ENCODE measurements at regions not wholly inside any gene's neighbourhood (a gene's known extent, or its start where the extent isn't known, plus 50 kb on each side); places are given as distances from the start of the nearest gene placed in this dataset.
A peak's percentile ranks its signal among the peaks of the same experiment; 100 is the strongest.
"Not testable (repeated sequence)": the region's sequence is repeated elsewhere in the genome, so short reads cannot be mapped to it uniquely, and the experiment has no call there.

GRCh38 chr11:39345834-39346442 is 2113.5 kb downstream of the LRRC4C start:
- Mint-ChIP-seq H3K36me3 (ENCODE audit: low read depth) (no peaks in the 10 kb centered on the region), H3K4me3 (no peak overlapping the region), H3K27ac (peak overlapping the region; percentile 74), H3K4me1 (peaks cover 10% of the 10 kb centered on the region), H3K9me3 (peaks cover 1% of the 10 kb centered on the region), H3K27me3 (ENCODE audit: low read depth, poor library complexity) (no peaks in the 10 kb centered on the region)
- no peak for DNase-seq
- no peak for TF ChIP-seq CTCF (IDR thresholded peaks at IDR 0.05)

GRCh38 chr11:39341461-39341860 is 2118.0 kb downstream of the LRRC4C start:
- DNase-seq: no peak
- no peak overlapping the region for H3K27ac Mint-ChIP-seq
- H3K36me3 Mint-ChIP-seq (ENCODE audit: low read depth): peaks cover 5% of the 10 kb centered on the region
- H3K9me3 Mint-ChIP-seq: peaks cover 41% of the 10 kb centered on the region
- TF ChIP-seq CTCF (IDR thresholded peaks at IDR 0.05): no peak
- H3K4me1 Mint-ChIP-seq: peaks cover 10% of the 10 kb centered on the region
- H3K27me3 Mint-ChIP-seq (ENCODE audit: low read depth, poor library complexity): peaks cover 4% of the 10 kb centered on the region
- H3K4me3 Mint-ChIP-seq: no peak overlapping the region

GRCh38 chr11:39333006-39333405 is 2126.4 kb downstream of the LRRC4C start:
- not testable (repeated sequence) for H3K36me3 Mint-ChIP-seq (ENCODE audit: low read depth); H3K27ac Mint-ChIP-seq; H3K27me3 Mint-ChIP-seq (ENCODE audit: low read depth, poor library complexity); DNase-seq; H3K4me3 Mint-ChIP-seq; H3K4me1 Mint-ChIP-seq
- H3K9me3 Mint-ChIP-seq: peaks cover 26% of the 10 kb centered on the region

- H3K27ac Mint-ChIP-seq: no peak overlapping the region
- H3K27me3 Mint-ChIP-seq (ENCODE audit: low read depth, poor library complexity): peaks cover 2% of the 10 kb centered on the region
- no peaks in the 10 kb centered on the region for H3K36me3 Mint-ChIP-seq (ENCODE audit: low read depth)
- no peak overlapping the region for H3K4me3 Mint-ChIP-seq
- peaks cover 11% of the 10 kb centered on the region for H3K9me3 Mint-ChIP-seq
- TF ChIP-seq CTCF (IDR thresholded peaks at IDR 0.05): no peak
- DNase-seq: no peak
- no peaks in the 10 kb centered on the region for H3K4me1 Mint-ChIP-seq
These were observed 2132.2 kb downstream of the LRRC4C start for GRCh38 chr11:39327302-39327701.

GRCh38 chr11:39311888-39312287 is 2147.6 kb downstream of the LRRC4C start:
- peaks cover 37% of the 10 kb centered on the region for H3K9me3 Mint-ChIP-seq
- not testable (repeated sequence) for H3K27ac Mint-ChIP-seq; DNase-seq; H3K27me3 Mint-ChIP-seq (ENCODE audit: low read depth, poor library complexity); H3K36me3 Mint-ChIP-seq (ENCODE audit: low read depth); H3K4me1 Mint-ChIP-seq; H3K4me3 Mint-ChIP-seq

GRCh38 chr11:39304586-39304985 is 2154.9 kb downstream of the LRRC4C start:
- no peaks in the 10 kb centered on the region for H3K36me3 Mint-ChIP-seq (ENCODE audit: low read depth)
- no peak for DNase-seq

More at GRCh38 chr11:39304586-39304985, 2154.9 kb downstream of the LRRC4C start:
- Mint-ChIP-seq H3K4me3 (no peak overlapping the region), H3K9me3 (peaks cover 15% of the 10 kb centered on the region), H3K4me1 (no peaks in the 10 kb centered on the region), H3K27me3 (ENCODE audit: low read depth, poor library complexity) (no peaks in the 10 kb centered on the region), H3K27ac (no peak overlapping the region)
- no peak for TF ChIP-seq CTCF (IDR thresholded peaks at IDR 0.05)
